HEK293T (cell line): ENCODE measurements at regions not wholly inside any gene's neighbourhood (a gene's known extent, or its start where the extent isn't known, plus 50 kb on each side); places are given as distances from the start of the nearest gene placed in this dataset.

Source experiments
- CTCF ChIA-PET: fragments of 350-600 bp; formaldehyde crosslinking; extraction: SDS; loops from one replicate; lab custom pipeline; 2021; ENCODE audit warnings: antibody characterized with exemption, inconsistent platforms; lab: Yijun Ruan, JAX
- POLR2A ChIA-PET: fragments of 350-600 bp; formaldehyde crosslinking; extraction: SDS; loops from one replicate; lab custom pipeline; 2020; ENCODE audit warnings: antibody characterized with exemption, inconsistent platforms; lab: Yijun Ruan, JAX
- DNase-seq: peaks from one replicate; pipeline ENCODE4 v3.0.0; 2012; ENCODE audit warnings: mixed read lengths; ENCODE audit errors: extremely low spot score
- ARNT ChIP-seq: fragments of 450-650 bp; IDR thresholded peaks from 2 replicates; pipeline ENCODE4 v1.6.1; 2017; ENCODE audit warnings: mild to moderate bottlenecking
- BHLHE40 ChIP-seq: fragments of 450-650 bp; IDR thresholded peaks from 2 replicates; pipeline ENCODE4 v1.6.1; 2016; ENCODE audit warnings: mild to moderate bottlenecking, moderate library complexity, borderline replicate concordance
- CTBP1 ChIP-seq: fragments of 450-650 bp; IDR thresholded peaks from 2 replicates; pipeline ENCODE4 v1.6.1; 2016; ENCODE audit warnings: borderline replicate concordance
- ELF4 ChIP-seq: fragments of 450-650 bp; IDR thresholded peaks from 2 replicates; pipeline ENCODE4 v1.6.1; 2017; ENCODE audit warnings: antibody characterized with exemption
- FOXA1 ChIP-seq: fragments of 450-650 bp; IDR thresholded peaks from 2 replicates; pipeline ENCODE4 v1.6.1; 2016; ENCODE audit warnings: mild to moderate bottlenecking
- FOXK2 ChIP-seq: fragments of 450-650 bp; IDR thresholded peaks from 2 replicates; pipeline ENCODE4 v1.6.1; 2016; ENCODE audit warnings: mild to moderate bottlenecking
- FOXM1 ChIP-seq: fragments of 450-650 bp; IDR thresholded peaks from 2 replicates; pipeline ENCODE4 v1.6.1; 2017; ENCODE audit warnings: mild to moderate bottlenecking, borderline replicate concordance
- HDGF ChIP-seq: fragments of 450-650 bp; IDR thresholded peaks from 2 replicates; pipeline ENCODE4 v1.6.1; 2017; ENCODE audit warnings: antibody characterized with exemption, borderline replicate concordance
- L3MBTL2 ChIP-seq: fragments of 450-650 bp; conservative IDR thresholded peaks from 2 replicates; pipeline ENCODE4 v1.6.1; 2016; ENCODE audit warnings: mild to moderate bottlenecking
- LEF1 ChIP-seq: fragments of 450-650 bp; IDR thresholded peaks from 2 replicates; pipeline ENCODE4 v1.6.1; 2017; ENCODE audit warnings: mild to moderate bottlenecking, borderline replicate concordance
- NFRKB ChIP-seq: fragments of 450-650 bp; IDR thresholded peaks from 2 replicates; pipeline ENCODE4 v1.6.1; 2016; ENCODE audit warnings: mild to moderate bottlenecking, moderate library complexity
- PKNOX1 ChIP-seq: fragments of 450-650 bp; IDR thresholded peaks from 2 replicates; pipeline ENCODE4 v1.6.1; 2016
- SP1 ChIP-seq: fragments of 450-650 bp; IDR thresholded peaks from 2 replicates; pipeline ENCODE4 v1.6.1; 2017
- SUZ12 ChIP-seq: fragments of 450-650 bp; IDR thresholded peaks from 2 replicates; pipeline ENCODE4 v1.6.1; 2016; ENCODE audit warnings: mild to moderate bottlenecking
- TARDBP ChIP-seq: fragments of 450-650 bp; IDR thresholded peaks from 2 replicates; pipeline ENCODE4 v1.6.1; 2016
- ZNF384 ChIP-seq: fragments of 450-650 bp; IDR thresholded peaks from 2 replicates; pipeline ENCODE4 v1.6.1; 2016

- TF ChIP-seq FOXM1 (no peak), ZNF384 (no peak), PKNOX1 (no peak), SUZ12 (no peak), ARNT (no peak), SP1 (no peak), FOXK2 (no peak), TARDBP (no peak), HDGF (no peak), BHLHE40 (no peak), LEF1 (no peak), L3MBTL2 (no peak), ELF4 (no peak), FOXA1 (no peak), NFRKB (no peak), CTBP1 (no peak)
Measured at GRCh38 chr2:151182899-151183809, 78.5 kb downstream of the RBM43 start.

GRCh38 chr2:151182396-151182795, 79.3 kb downstream of the RBM43 start:
- CTCF ChIA-PET, result no interaction called here
- no peak for TF ChIP-seq FOXA1
- no peak for TF ChIP-seq TARDBP
- TF ChIP-seq CTBP1, result no peak
- no peak for TF ChIP-seq FOXM1
- no peak for TF ChIP-seq PKNOX1
- TF ChIP-seq SP1, result no peak
- no peak for TF ChIP-seq NFRKB
- no peak for TF ChIP-seq ZNF384
- TF ChIP-seq L3MBTL2, result no peak
- no peak for TF ChIP-seq HDGF
- no peak for TF ChIP-seq BHLHE40
- TF ChIP-seq SUZ12, result no peak

More at GRCh38 chr2:151182899-151183809, 78.5 kb downstream of the RBM43 start:
- CTCF ChIA-PET, result no interaction called here
- no peak for DNase-seq
- POLR2A ChIA-PET, result no interaction called here

GRCh38 chr2:151181524-151181923, 80.1 kb downstream of the RBM43 start:
- ChIA-PET POLR2A (no interaction called here), CTCF (no interaction called here)
- TF ChIP-seq PKNOX1 (no peak), HDGF (no peak), ZNF384 (no peak), L3MBTL2 (no peak), FOXM1 (no peak), TARDBP (no peak), SUZ12 (no peak), FOXA1 (no peak), ARNT (no peak), ELF4 (no peak), BHLHE40 (no peak), CTBP1 (no peak)
- no peak for DNase-seq

More at GRCh38 chr2:151182396-151182795, 79.3 kb downstream of the RBM43 start:
- POLR2A ChIA-PET, result no interaction called here
- DNase-seq, result no peak

- CTCF ChIA-PET, result no interaction called here
- no peak for DNase-seq
Measured at GRCh38 chr2:151180123-151180522, 81.5 kb downstream of the RBM43 start.

More at GRCh38 chr2:151180123-151180522, 81.5 kb downstream of the RBM43 start:
- POLR2A ChIA-PET, result no interaction called here
- TF ChIP-seq ARNT, result no peak
- no peak for TF ChIP-seq HDGF
- no peak for TF ChIP-seq TARDBP
- no peak for TF ChIP-seq PKNOX1
- no peak for TF ChIP-seq L3MBTL2
- TF ChIP-seq ZNF384, result no peak
- TF ChIP-seq SP1, result no peak
- TF ChIP-seq LEF1, result no peak
- no peak for TF ChIP-seq BHLHE40
- no peak for TF ChIP-seq NFRKB
- no peak for TF ChIP-seq FOXK2
- TF ChIP-seq CTBP1, result no peak
- TF ChIP-seq SUZ12, result no peak
- TF ChIP-seq ELF4, result no peak
- no peak for TF ChIP-seq FOXM1
- TF ChIP-seq FOXA1, result no peak
